OCI-LY7 (cell line): ENCODE measurements at regions not wholly inside any gene's neighbourhood (a gene's known extent, or its start where the extent isn't known, plus 50 kb on each side); places are given as distances from the start of the nearest gene placed in this dataset.

Experiments
- BruUV-seq: library from RNA; stranded (reverse); fragments of 400-500 nt; replicated peaks from 2 replicates; lab custom pipeline; 2021; lab: Mats Ljungman, UMichigan
- CTCF ChIA-PET: fragments of 300-600 bp; sonication (Branson Sonifier 250); formaldehyde crosslinking; loops from one replicate; lab custom pipeline; 2022; ENCODE audit warnings: antibody characterized with exemption; ENCODE audit not compliant: unreplicated experiment; lab: Charles Lee
- POLR2A ChIA-PET: fragments of 300-600 bp; sonication (Branson Sonifier 250); formaldehyde crosslinking; loops from one replicate; lab custom pipeline; 2022; ENCODE audit warnings: antibody characterized with exemption; lab: Charles Lee
- DNase-seq: peaks from one replicate; pipeline ENCODE4 v3.0.0-alpha.2; 2015; ENCODE audit warnings: low spot score
- H2AFZ ChIP-seq: fragments of 200-600 bp; sonication (generic), shearing (Covaris generic); 2 replicates; pipeline ENCODE4 v1.6.1; 2014; ENCODE audit warnings: mild to moderate bottlenecking, antibody characterized with exemption, low read length, moderate library complexity
- H3K27ac ChIP-seq: fragments of 200-600 bp; sonication (generic); 2 replicates; pipeline ENCODE4 v1.5.1; 2014; ENCODE audit warnings: mixed run types, low read depth, mild to moderate bottlenecking, moderate library complexity, low read length, inconsistent platforms; ENCODE audit not compliant: poor library complexity, severe bottlenecking
- H3K36me3 ChIP-seq: fragments of 200-600 bp; sonication (generic); 2 replicates; pipeline ENCODE4 v1.6.1; 2014; ENCODE audit warnings: mild to moderate bottlenecking, antibody characterized with exemption, low read length, moderate library complexity, mixed read lengths; ENCODE audit not compliant: insufficient read depth
- H3K4me1 ChIP-seq: fragments of 200-600 bp; sonication (generic); 2 replicates; pipeline ENCODE4 v1.5.1; 2014; ENCODE audit warnings: mild to moderate bottlenecking, low read length; ENCODE audit not compliant: insufficient read depth, poor library complexity, severe bottlenecking
- H3K4me2 ChIP-seq: fragments of 200-600 bp; sonication (generic); 2 replicates; pipeline ENCODE4 v1.6.1; 2014; ENCODE audit warnings: mild to moderate bottlenecking, low read length
- H3K4me3 ChIP-seq: fragments of 200-600 bp; sonication (generic); 2 replicates; pipeline ENCODE4 v1.5.1; 2014; ENCODE audit warnings: mild to moderate bottlenecking, low read depth, low read length; ENCODE audit not compliant: poor library complexity, severe bottlenecking
- H3K79me2 ChIP-seq: fragments of 200-600 bp; sonication (generic); 2 replicates; pipeline ENCODE4 v1.6.1; 2016; ENCODE audit warnings: low read depth, mild to moderate bottlenecking, low read length, moderate library complexity, mixed read lengths; ENCODE audit not compliant: insufficient read depth
- H3K9me2 ChIP-seq: fragments of 200-600 bp; sonication (generic); 2 replicates; pipeline ENCODE4 v1.6.1; 2016; ENCODE audit warnings: mild to moderate bottlenecking, low read length, mixed read lengths; ENCODE audit not compliant: insufficient read depth
- H3K9me3 ChIP-seq: fragments of 200-600 bp; sonication (generic); 2 replicates; pipeline ENCODE4 v1.6.1; 2014; ENCODE audit warnings: mild to moderate bottlenecking, mixed run types, low read length, mixed read lengths
- H4K20me1 ChIP-seq: fragments of 200-600 bp; sonication (generic); 2 replicates; pipeline ENCODE4 v1.6.1; 2014; ENCODE audit warnings: mild to moderate bottlenecking, antibody characterized with exemption, low read length, moderate library complexity, mixed read lengths; ENCODE audit not compliant: insufficient read depth
- CTCF ChIP-seq: fragments of 200-600 bp; sonication (generic); conservative IDR thresholded peaks from 2 replicates; pipeline ENCODE4 v1.5.1; 2014; ENCODE audit warnings: mild to moderate bottlenecking, antibody characterized with exemption, low read length, moderate library complexity, mixed read lengths
- EZH2phosphoT487 ChIP-seq: fragments of 200-600 bp; sonication (generic); IDR thresholded peaks from 2 replicates; pipeline ENCODE4 v1.6.1; 2018; ENCODE audit warnings: low read depth, borderline replicate concordance, mild to moderate bottlenecking, mixed run types, antibody characterized with exemption, low read length, moderate library complexity, mixed read lengths
- intact Hi-C: fragments of 100-400 bp; cut with micrococcal nuclease; formaldehyde crosslinking; loops from one replicate; pipeline ENCODE4 v1.10.0; 2022; ENCODE audit not compliant: unreplicated experiment

GRCh38 chr9:107685901-107686300, 196.3 kb upstream of the KLF4 start:
- POLR2A ChIA-PET: no interaction called here
- no peaks in the 10 kb centered on the region for H3K79me2 ChIP-seq
- BruUV-seq: no TSS peak
- no peak overlapping the region for H2AFZ ChIP-seq
- no peak overlapping the region for H3K4me3 ChIP-seq
- no peaks in the 10 kb centered on the region for H3K36me3 ChIP-seq
- no peaks in the 10 kb centered on the region for H3K4me1 ChIP-seq
- H3K4me2 ChIP-seq: no peak overlapping the region
- no peak overlapping the region for H3K27ac ChIP-seq
- TF ChIP-seq CTCF: no peak
- TF ChIP-seq EZH2phosphoT487: no peak
- CTCF ChIA-PET: no interaction called here
- H4K20me1 ChIP-seq: no peaks in the 10 kb centered on the region
- no peak for DNase-seq
- no peaks in the 10 kb centered on the region for H3K9me2 ChIP-seq
- no peaks in the 10 kb centered on the region for H3K9me3 ChIP-seq
- intact Hi-C loops: no loop called here

DNA sequence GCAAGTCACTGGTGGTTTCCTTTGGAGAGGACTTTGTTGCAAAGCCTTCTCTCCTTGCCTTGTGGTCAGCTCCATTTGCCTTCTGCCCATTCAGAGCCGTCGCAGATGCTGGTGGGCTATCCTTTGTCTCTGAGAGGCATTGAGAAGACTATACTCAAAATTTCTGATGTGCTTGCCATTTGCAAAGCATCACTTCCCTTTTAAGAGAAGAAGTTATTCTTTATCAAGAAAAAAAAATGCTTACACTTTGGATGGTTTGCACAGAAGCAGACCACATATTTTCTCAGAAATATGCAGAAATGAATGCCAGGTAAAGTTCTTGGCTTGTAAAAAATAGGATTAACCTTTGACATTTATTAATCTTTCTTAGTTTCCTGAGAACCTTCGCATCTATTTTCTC, 195.8 kb upstream of the KLF4 start:
- CTCF ChIA-PET: no interaction called here
- intact Hi-C loops: no loop called here
- BruUV-seq: no TSS peak
- H3K36me3 ChIP-seq: no peaks in the 10 kb centered on the region
- no peak for DNase-seq
- no peaks in the 10 kb centered on the region for H3K9me3 ChIP-seq
- no peak for TF ChIP-seq CTCF
- no peak for TF ChIP-seq EZH2phosphoT487
- H2AFZ ChIP-seq: no peak overlapping the region
- POLR2A ChIA-PET: no interaction called here
- no peaks in the 10 kb centered on the region for H3K4me1 ChIP-seq
- no peaks in the 10 kb centered on the region for H3K79me2 ChIP-seq
- H3K4me2 ChIP-seq: no peak overlapping the region
- H4K20me1 ChIP-seq: no peaks in the 10 kb centered on the region
- H3K27ac ChIP-seq: no peak overlapping the region
- H3K9me2 ChIP-seq: no peaks in the 10 kb centered on the region
- H3K4me3 ChIP-seq: no peak overlapping the region

DNA sequence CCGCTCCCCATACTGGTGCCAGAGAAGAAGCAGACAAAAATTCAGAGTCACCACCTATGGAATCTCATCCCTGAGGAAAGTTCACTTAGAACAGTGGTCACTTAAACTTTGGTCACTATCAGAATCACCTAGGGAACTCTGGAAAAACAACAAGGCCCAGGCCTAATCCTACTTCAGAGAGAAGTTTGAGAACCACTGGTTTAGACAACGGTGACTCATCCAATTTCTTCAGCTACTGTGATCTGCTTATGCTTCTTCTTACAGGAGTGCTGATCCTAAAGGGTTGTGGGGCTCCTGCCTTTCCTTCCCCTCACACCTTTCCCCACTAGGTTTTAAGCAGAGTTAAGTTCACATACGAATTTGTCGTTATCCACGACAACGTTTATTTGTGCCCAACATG, 194.7 kb upstream of the KLF4 start:
- intact Hi-C loops: no loop called here
- TF ChIP-seq CTCF: no peak
- no peak for TF ChIP-seq EZH2phosphoT487
- no peak overlapping the region for H3K4me2 ChIP-seq
- H3K27ac ChIP-seq: no peak overlapping the region
- no peak overlapping the region for H3K4me3 ChIP-seq
- no peaks in the 10 kb centered on the region for H4K20me1 ChIP-seq
- no peak for DNase-seq
- H2AFZ ChIP-seq: no peak overlapping the region
- ChIA-PET CTCF (no interaction called here), POLR2A (no interaction called here)
- H3K9me3 ChIP-seq: no peaks in the 10 kb centered on the region
- BruUV-seq: no TSS peak
- H3K4me1 ChIP-seq: no peaks in the 10 kb centered on the region
- no peaks in the 10 kb centered on the region for H3K9me2 ChIP-seq
- no peaks in the 10 kb centered on the region for H3K79me2 ChIP-seq
- H3K36me3 ChIP-seq: no peaks in the 10 kb centered on the region
